HCT116 (cell line): ENCODE measurements at regions not wholly inside any gene's neighbourhood (a gene's known extent, or its start where the extent isn't known, plus 50 kb on each side); places are given as distances from the start of the nearest gene placed in this dataset.

Experiments
- ATAC-seq: fragments of 200-7000 bp; cut with Tn5 transposase; 2 replicates; pipeline ENCODE4 v1.9.1; 2020; ENCODE audit warnings: mild to moderate bottlenecking, moderate library complexity
- BruUV-seq: library from RNA; stranded (reverse); fragments of 400-500 nt; replicated peaks from 2 replicates; lab custom pipeline; 2021; lab: Mats Ljungman, UMichigan
- CTCF ChIA-PET: fragments of 300-600 bp; sonication (Branson Sonifier 250); formaldehyde crosslinking; loops from one replicate; lab custom pipeline; 2021; ENCODE audit warnings: antibody characterized with exemption; lab: Charles Lee
- POLR2A ChIA-PET: fragments of 300-600, 350-600 bp; sonication (Branson Sonifier 250); formaldehyde crosslinking; loops from one replicate; lab custom pipeline; 2021; ENCODE audit warnings: antibody characterized with exemption; lab: Charles Lee
- RAD21 ChIA-PET, 2 experiments: fragments of 300-600 bp; sonication (Branson Sonifier 250); formaldehyde crosslinking; loops; one replicate each; lab custom pipeline; 2023; ENCODE audit warnings: low total read pairs in 2 of 2; ENCODE audit not compliant: uncharacterized antibody in 2 of 2, unreplicated experiment in 2 of 2, low non-redundant PET in 1 of 2; lab: Charles Lee
- DNase-seq: peaks from one replicate; pipeline ENCODE4 v3.0.0-alpha.2; 2010; ENCODE audit warnings: low read depth, low spot score
- H2AFZ ChIP-seq: fragments of 200-600 bp; shearing (Covaris generic), sonication (generic); 2 replicates; pipeline ENCODE4 v1.6.1; 2017; ENCODE audit warnings: low read depth, mixed run types, mixed read lengths, antibody characterized with exemption, low read length; ENCODE audit not compliant: poor library complexity, severe bottlenecking
- H3K27ac ChIP-seq: 2 replicates; pipeline ENCODE4 v1.5.1; 2012; ENCODE audit warnings: low read depth, low read length
- H3K27me3 ChIP-seq: fragments of 200-600 bp; sonication (generic); 2 replicates; pipeline ENCODE4 v1.6.1; 2016; ENCODE audit warnings: mixed run types, low read length, mixed read lengths; ENCODE audit not compliant: insufficient read depth
- H3K36me3 ChIP-seq, 2 experiments: fragments of 200-500 bp in 1 of 2; fragments of 200-600 bp in 1 of 2; sonication (Bioruptor generic) in 1 of 2; sonication (generic) in 1 of 2; 2 replicates each; pipeline versions ENCODE4 v1.5.1 to v1.6.1; 2014 to 2016; ENCODE audit warnings: low read length in 2 of 2, inconsistent platforms in 1 of 2, mixed read lengths in 1 of 2, mixed run types in 1 of 2; ENCODE audit not compliant: insufficient read depth in 2 of 2, control insufficient read depth in 1 of 2
- H3K4me1 ChIP-seq, 2 experiments: fragments of 200-600 bp in 1 of 2; sonication (generic) in 1 of 2; 2 replicates each; pipeline versions ENCODE4 v1.5.1 to v1.6.1; 2012 to 2017; ENCODE audit warnings: low read length in 2 of 2, inconsistent platforms in 1 of 2, mild to moderate bottlenecking in 1 of 2, mixed read lengths in 1 of 2, mixed run types in 1 of 2, moderate library complexity in 1 of 2; ENCODE audit not compliant: insufficient read depth in 2 of 2, control insufficient read depth in 1 of 2
- H3K4me2 ChIP-seq: fragments of 200-600 bp; sonication (generic); 2 replicates; pipeline ENCODE4 v1.6.1; 2017; ENCODE audit warnings: mixed run types, low read length, mixed read lengths
- H3K4me3 ChIP-seq, 2 experiments: fragments of 200-600 bp in 1 of 2; sonication (generic) in 1 of 2; replicated peaks in 1 of 2; 2 replicates each; pipeline ENCODE4 v1.5.1; 2011 to 2016; ENCODE audit warnings: low read length in 2 of 2, control low read depth in 1 of 2, low read depth in 1 of 2, mild to moderate bottlenecking in 1 of 2, mixed read lengths in 1 of 2, mixed run types in 1 of 2
- H3K79me2 ChIP-seq: fragments of 200-600 bp; sonication (generic); 2 replicates; pipeline ENCODE4 v1.6.1; 2017; ENCODE audit warnings: mild to moderate bottlenecking, mixed run types, low read length, moderate library complexity, mixed read lengths; ENCODE audit not compliant: insufficient read depth
- H3K9ac ChIP-seq: fragments of 200-600 bp; sonication (generic); 2 replicates; pipeline ENCODE4 v1.6.1; 2016; ENCODE audit warnings: low read length, mixed read lengths
- H3K9me2 ChIP-seq: fragments of 200-600 bp; sonication (generic), shearing (Covaris generic); 2 replicates; pipeline ENCODE4 v1.6.1; 2017; ENCODE audit warnings: mixed run types, mild to moderate bottlenecking, moderate library complexity; ENCODE audit not compliant: insufficient read depth
- H3K9me3 ChIP-seq, 2 experiments: fragments of 200-500 bp in 1 of 2; fragments of 200-600 bp in 1 of 2; sonication (Bioruptor generic) in 1 of 2; sonication (generic) in 1 of 2; 2 replicates each; pipeline ENCODE4 v1.6.1; 2014 to 2017; ENCODE audit warnings: low read length in 2 of 2, mixed read lengths in 2 of 2, inconsistent platforms in 1 of 2, low read depth in 1 of 2, mild to moderate bottlenecking in 1 of 2, mixed run types in 1 of 2, moderate library complexity in 1 of 2; ENCODE audit not compliant: control insufficient read depth in 1 of 2, insufficient read depth in 1 of 2
- H4K20me1 ChIP-seq: fragments of 200-600 bp; sonication (generic), shearing (Covaris generic); 2 replicates; pipeline ENCODE4 v1.6.1; 2017; ENCODE audit warnings: mixed run types, mild to moderate bottlenecking, moderate library complexity; ENCODE audit not compliant: insufficient read depth
- CBX3 ChIP-seq: IDR thresholded peaks from 2 replicates; pipeline ENCODE4 v1.6.1; 2012; ENCODE audit warnings: low read depth
- EGR1 ChIP-seq: IDR thresholded peaks from 2 replicates; pipeline ENCODE4 v1.6.1; 2012; ENCODE audit warnings: low read depth
- EZH2 ChIP-seq: fragments of 200-600 bp; sonication (generic); IDR thresholded peaks from 2 replicates; pipeline ENCODE4 v1.6.1; 2017; ENCODE audit warnings: antibody characterized with exemption, mixed run types
- EZH2phosphoT487 ChIP-seq: fragments of 200-600 bp; IDR thresholded peaks from 2 replicates; pipeline ENCODE4 v1.6.1; 2018; ENCODE audit warnings: antibody characterized with exemption, borderline replicate concordance
- POLR2A ChIP-seq: IDR thresholded peaks from 2 replicates; pipeline ENCODE4 v1.7.0; 2011; ENCODE audit warnings: borderline replicate concordance; ENCODE audit not compliant: insufficient read depth, insufficient read length; ENCODE audit errors: extremely low read depth
- REST ChIP-seq: IDR thresholded peaks from 2 replicates; pipeline ENCODE4 v1.6.1; 2012; ENCODE audit warnings: low read depth
- SRF ChIP-seq: IDR thresholded peaks from 2 replicates; pipeline ENCODE4 v1.6.1; 2012; ENCODE audit warnings: low read depth
- TCF7L2 ChIP-seq: IDR thresholded peaks from 2 replicates; pipeline ENCODE4 v1.7.0; 2011; ENCODE audit warnings: borderline replicate concordance, inconsistent platforms; ENCODE audit not compliant: insufficient read depth, insufficient read length; ENCODE audit errors: extremely low read depth
- ZBTB33 ChIP-seq: IDR thresholded peaks from 2 replicates; pipeline ENCODE4 v1.6.1; 2011; ENCODE audit warnings: mild to moderate bottlenecking, low read length, moderate library complexity; ENCODE audit not compliant: insufficient replicate concordance; ENCODE audit errors: extremely low read depth
- ZFX ChIP-seq: fragments of 450-650 bp; IDR thresholded peaks from 2 replicates; pipeline ENCODE4 v1.6.1; 2017
- ZNF274 ChIP-seq: fragments of 200-500 bp; sonication (Bioruptor generic); IDR thresholded peaks from 2 replicates; pipeline ENCODE4 v1.6.1; 2014; ENCODE audit warnings: mild to moderate bottlenecking, low read depth, low read length, inconsistent platforms
- intact Hi-C: fragments of 100-400 bp; cut with micrococcal nuclease; formaldehyde crosslinking; loops from 2 replicates; pipeline ENCODE4 v1.10.0; 2022

GRCh38 chr5:89397096-89397495, 514.1 kb upstream of the MEF2C start:
- H3K9me2 ChIP-seq, result no peaks in the 10 kb centered on the region
- no peaks in the 10 kb centered on the region for H4K20me1 ChIP-seq
- RAD21 ChIA-PET, result no interaction called here
- DNase-seq, result no peak
- no peaks in the 10 kb centered on the region for H3K9me3 ChIP-seq
- H3K9ac ChIP-seq, result no peak overlapping the region
- no peaks in the 10 kb centered on the region for H3K4me1 ChIP-seq
- no peak overlapping the region for H3K4me2 ChIP-seq
- no peak for ATAC-seq
- intact Hi-C loops, result no loop called here
- H3K27me3 ChIP-seq, result no peaks in the 10 kb centered on the region
- no peaks in the 10 kb centered on the region for H3K36me3 ChIP-seq
- no TSS peak for BruUV-seq
- POLR2A ChIA-PET, result no interaction called here
- CTCF ChIA-PET, result no interaction called here
- no peak overlapping the region for H2AFZ ChIP-seq
- H3K4me3 ChIP-seq, result no peak overlapping the region
- no peaks in the 10 kb centered on the region for H3K79me2 ChIP-seq
- no peak overlapping the region for H3K27ac ChIP-seq
- TF ChIP-seq EZH2phosphoT487, result no peak
- no peak for TF ChIP-seq SRF
- TF ChIP-seq POLR2A, result no peak
- TF ChIP-seq ZNF274, result no peak
- TF ChIP-seq ZFX, result no peak
- TF ChIP-seq REST, result no peak
- no peak for TF ChIP-seq EZH2
- TF ChIP-seq TCF7L2, result no peak
- TF ChIP-seq CBX3, result no peak
- TF ChIP-seq EGR1, result no peak
- no peak for TF ChIP-seq ZBTB33
